ENCODE measurements at regions not wholly inside any gene's neighbourhood (a gene's known extent, or its start where the extent isn't known, plus 50 kb on each side); places are given as distances from the start of the nearest gene placed in this dataset.
A peak's percentile ranks its signal among the peaks of the same experiment; 100 is the strongest.

- Mint-ChIP-seq H3K27ac (peak overlapping the region in 1 of 7 donors; percentile 50), H3K9me3 (peaks cover 2 to 49% (median 42%) of the 10 kb centered on the region in 8 donors), H3K4me1 (peaks cover 20 to 40% (median 33%) of the 10 kb centered on the region in 4 donors), H3K4me3 (no peak overlapping the region), H3K27me3 (no peaks in the 10 kb centered on the region), H3K36me3 (peaks cover 20 to 29% of the 10 kb centered on the region in 2 donors)
- POLR2A ChIA-PET (ENCODE audit: partially characterized antibody): no interaction called here
- CTCF ChIA-PET (ENCODE audit: partially characterized antibody): no interaction called here
- Histone ChIP-seq H3K4me3 (ENCODE audit: low read length in 2 of 2) (no peak overlapping the region), H3K27ac (ENCODE audit: low read depth, low read length) (no peak overlapping the region), H3K9me3 (ENCODE audit: control insufficient read depth in 1 of 2, low read length in 2 of 2) (peaks cover 0 to 8% of the 10 kb centered on the region in 2 donors), H3K27me3 (ENCODE audit: insufficient read depth, low read length) (no peaks in the 10 kb centered on the region), H3K4me1 (ENCODE audit: insufficient read depth, low read length) (peaks cover 47% of the 10 kb centered on the region), H3K36me3 (ENCODE audit: insufficient read depth, low read length) (no peaks in the 10 kb centered on the region)
- intact Hi-C loops (cut with micrococcal nuclease): no loop called here
- no peak for DNase-seq
Measured at GRCh38 chr16:10335681-10336080, 50.2 kb upstream of the ATF7IP2 start.
